H1 (cell line): ENCODE measurements at regions not wholly inside any gene's neighbourhood (a gene's known extent, or its start where the extent isn't known, plus 50 kb on each side); places are given as distances from the start of the nearest gene placed in this dataset.

ENCODE experiments used
- CTCF ChIA-PET: fragments of 300-600 bp; sonication (Branson Sonifier 250); formaldehyde crosslinking; loops from one replicate; lab custom pipeline; 2021; ENCODE audit not compliant: partially characterized antibody; lab: Charles Lee
- POLR2A ChIA-PET: fragments of 300-600 bp; sonication (Branson Sonifier 250); formaldehyde crosslinking; loops from one replicate; lab custom pipeline; 2021; ENCODE audit warnings: inconsistent platforms; ENCODE audit not compliant: partially characterized antibody; lab: Charles Lee
- DNase-seq, 2 experiments: peaks; one replicate each; pipeline versions ENCODE4 v3.0.0 to v3.0.0-alpha.2; 2010 to 2022; ENCODE audit warnings: low spot score in 2 of 2, low read depth in 1 of 2, mixed read lengths in 1 of 2
- FAIRE-seq: peaks from 2 replicates; lab custom pipeline; 2011; peaks lifted over from hg19 to GRCh38; lab: Jason Lieb, UNC
- H2AFZ ChIP-seq: 2 replicates; pipeline ENCODE4 v1.8.1; 2012; ENCODE audit warnings: low read length, inconsistent platforms
- H2AK5ac ChIP-seq: 2 replicates; pipeline ENCODE4 v1.6.1; 2013; ENCODE audit warnings: low read depth, low read length
- H2BK120ac ChIP-seq: replicated peaks from 2 replicates; pipeline ENCODE3; 2013; ENCODE audit warnings: low read depth, low read length, inconsistent platforms
- H2BK12ac ChIP-seq: 2 replicates; pipeline ENCODE4 v1.6.1; 2013; ENCODE audit warnings: low read depth, low read length
- H2BK15ac ChIP-seq: 2 replicates; pipeline ENCODE4 v1.6.1; 2013; ENCODE audit warnings: low read length
- H2BK20ac ChIP-seq: 2 replicates; pipeline ENCODE4 v1.6.1; 2013; ENCODE audit warnings: low read length
- H2BK5ac ChIP-seq: 2 replicates; pipeline ENCODE4 v1.6.1; 2013; ENCODE audit warnings: low read depth, low read length
- H3K14ac ChIP-seq: 2 replicates; pipeline ENCODE4 v1.6.1; 2013; ENCODE audit warnings: inconsistent platforms; ENCODE audit not compliant: insufficient read length
- H3K18ac ChIP-seq: 2 replicates; pipeline ENCODE4 v1.6.1; 2013; ENCODE audit warnings: low read length; ENCODE audit errors: extremely low read depth
- H3K23ac ChIP-seq: 2 replicates; pipeline ENCODE4 v1.6.1; 2013; ENCODE audit warnings: inconsistent platforms; ENCODE audit not compliant: insufficient read length
- H3K23me2 ChIP-seq: 2 replicates; pipeline ENCODE4 v1.6.1; 2013; ENCODE audit warnings: low read depth, low read length
- H3K27ac ChIP-seq: 2 replicates; pipeline ENCODE4 v1.6.1; 2011; ENCODE audit warnings: low read depth, low read length, inconsistent platforms
- H3K27me3 ChIP-seq, 4 experiments: replicated peaks in 1 of 4; 1 replicate in 1 of 4; 2 replicates in 3 of 4; pipeline versions ENCODE4 v1.6.1 to v1.8.1; 2011 to 2013; ENCODE audit warnings: low read length in 3 of 4, mild to moderate bottlenecking in 3 of 4, inconsistent platforms in 2 of 4, mixed read lengths in 2 of 4, moderate library complexity in 1 of 4; ENCODE audit not compliant: control insufficient read depth in 3 of 4, insufficient read depth in 3 of 4; ENCODE audit errors: extremely low read depth in 1 of 4
- H3K36me3 ChIP-seq, 4 experiments: 2 replicates each; pipeline versions ENCODE4 v1.6.1 to v1.8.1; 2011 to 2013; ENCODE audit warnings: mild to moderate bottlenecking in 4 of 4, low read length in 3 of 4, moderate library complexity in 2 of 4, control low read depth in 1 of 4, inconsistent platforms in 1 of 4; ENCODE audit not compliant: insufficient read depth in 4 of 4, control insufficient read depth in 2 of 4
- H3K4ac ChIP-seq: replicated peaks from 2 replicates; pipeline ENCODE3; 2013; ENCODE audit warnings: low read length, low read depth, mixed read lengths, inconsistent platforms; ENCODE audit not compliant: insufficient read length
- H3K4me1 ChIP-seq, 4 experiments: replicated peaks in 1 of 4; 1 replicate in 1 of 4; 2 replicates in 3 of 4; pipeline versions ENCODE4 v1.6.1 to v1.8.1; 2011 to 2013; ENCODE audit warnings: low read length in 3 of 4, inconsistent platforms in 2 of 4, mixed read lengths in 1 of 4; ENCODE audit not compliant: insufficient read depth in 4 of 4, control insufficient read depth in 3 of 4
- H3K4me2 ChIP-seq, 2 experiments: 2 replicates each; pipeline versions ENCODE4 v1.6.1 to v1.8.1; 2011 to 2013; ENCODE audit warnings: low read depth in 2 of 2, low read length in 2 of 2, control low read depth in 1 of 2, inconsistent platforms in 1 of 2, mild to moderate bottlenecking in 1 of 2; ENCODE audit not compliant: insufficient read depth in 1 of 2
- H3K4me3 ChIP-seq, 4 experiments: fragments of 200-600, 300-600 bp in 1 of 4; sonication (generic), shearing (Covaris generic), sonication (Bioruptor Twin) in 1 of 4; 2 replicates each; pipeline versions ENCODE4 v1.5.1 to v1.8.1; 2011 to 2016; ENCODE audit warnings: low read length in 4 of 4, low read depth in 3 of 4, control low read depth in 2 of 4, inconsistent platforms in 2 of 4, mild to moderate bottlenecking in 2 of 4, mixed read lengths in 1 of 4, moderate library complexity in 1 of 4; ENCODE audit not compliant: insufficient read depth in 2 of 4; ENCODE audit errors: extremely low read depth in 1 of 4
- H3K56ac ChIP-seq: replicated peaks from 2 replicates; pipeline ENCODE3; 2013; ENCODE audit warnings: low read depth, mild to moderate bottlenecking, mixed read lengths, low read length, inconsistent platforms; ENCODE audit not compliant: insufficient read length
- H3K79me1 ChIP-seq: 2 replicates; pipeline ENCODE4 v1.6.1; 2013; ENCODE audit warnings: low read depth, low read length, control low read depth
- H3K79me2 ChIP-seq, 2 experiments: 2 replicates each; pipeline versions ENCODE4 v1.6.1 to v1.8.1; 2012 to 2013; ENCODE audit warnings: low read length in 2 of 2, mild to moderate bottlenecking in 2 of 2, inconsistent platforms in 1 of 2; ENCODE audit not compliant: insufficient read depth in 2 of 2, control insufficient read depth in 1 of 2
- H3K9ac ChIP-seq, 4 experiments: replicated peaks in 1 of 4; 1 replicate in 1 of 4; 2 replicates in 3 of 4; pipeline versions ENCODE4 v1.6.1 to v1.8.1; 2011 to 2013; ENCODE audit warnings: low read depth in 3 of 4, low read length in 3 of 4, control low read depth in 2 of 4, mild to moderate bottlenecking in 2 of 4, moderate library complexity in 2 of 4, inconsistent platforms in 1 of 4; ENCODE audit errors: extremely low read depth in 1 of 4
- H3K9me3 ChIP-seq, 2 experiments: 2 replicates each; pipeline versions ENCODE4 v1.6.1 to v1.8.1; 2012 to 2013; ENCODE audit warnings: mild to moderate bottlenecking in 2 of 2, moderate library complexity in 2 of 2, control low read depth in 1 of 2, inconsistent platforms in 1 of 2, low read depth in 1 of 2, low read length in 1 of 2, mixed read lengths in 1 of 2; ENCODE audit not compliant: insufficient read depth in 2 of 2
- H4K20me1 ChIP-seq, 2 experiments: replicated peaks in 1 of 2; 2 replicates each; pipeline versions ENCODE3 to v1.8.1; 2011 to 2013; ENCODE audit warnings: inconsistent platforms in 2 of 2, low read length in 2 of 2, mild to moderate bottlenecking in 1 of 2; ENCODE audit not compliant: insufficient read depth in 2 of 2, control insufficient read depth in 1 of 2
- H4K5ac ChIP-seq: 2 replicates; pipeline ENCODE4 v1.6.1; 2013; ENCODE audit warnings: low read length, low read depth, mixed read lengths, inconsistent platforms; ENCODE audit not compliant: insufficient read length
- H4K8ac ChIP-seq: 2 replicates; pipeline ENCODE4 v1.8.0; 2013; ENCODE audit warnings: mild to moderate bottlenecking, moderate library complexity, low read length, inconsistent platforms; ENCODE audit not compliant: insufficient read depth; ENCODE audit errors: extremely low read depth
- H4K91ac ChIP-seq: replicated peaks from 2 replicates; pipeline ENCODE3; 2013; ENCODE audit warnings: low read length, mixed read lengths, inconsistent platforms; ENCODE audit not compliant: insufficient read length
- BCL11A ChIP-seq, 2 experiments: IDR thresholded peaks; one replicate each; pipeline ENCODE4 v1.6.1; 2011; ENCODE audit warnings: low read depth in 2 of 2, low read length in 2 of 2, mild to moderate bottlenecking in 2 of 2
- TF ChIP-seq, protein P1 (sequence below): IDR thresholded peaks from 2 replicates; pipeline ENCODE4 v1.6.1; 2012; ENCODE audit warnings: inconsistent platforms

DNA sequence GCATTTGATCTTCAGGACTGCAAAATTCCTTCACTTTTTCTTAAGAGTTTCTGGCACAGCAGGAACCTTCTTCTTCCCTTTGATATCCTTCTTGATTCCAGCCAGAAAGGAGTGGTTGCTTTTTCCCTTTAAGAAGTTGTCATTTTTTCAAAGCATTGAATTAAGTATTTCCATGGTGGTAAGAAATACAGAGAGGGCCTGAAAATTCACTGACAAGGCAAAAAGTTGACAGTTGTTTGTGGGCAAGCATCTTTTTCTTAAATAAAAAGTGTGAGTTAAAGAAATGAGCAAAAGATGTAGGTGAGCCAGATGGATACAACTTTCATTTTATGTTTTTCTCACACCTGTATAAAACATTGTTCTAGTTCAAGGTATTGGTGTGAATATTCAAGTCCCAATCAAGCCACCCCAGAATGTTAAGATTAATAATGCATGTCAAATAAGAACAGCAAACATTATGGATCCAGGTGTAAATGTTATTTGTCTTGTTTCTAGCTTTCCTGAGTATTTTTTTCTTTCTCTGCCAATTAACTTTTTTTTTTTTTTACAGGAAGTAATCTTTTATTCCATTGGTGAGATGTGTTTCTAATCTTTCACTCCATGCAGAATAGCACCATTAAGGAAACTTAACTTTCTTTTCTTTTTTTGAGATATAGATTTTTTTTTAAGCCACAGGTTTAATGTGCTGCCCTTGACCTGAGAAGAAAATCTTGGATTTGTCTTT is 334.3 kb upstream of the SEMA3A start:
- no peak overlapping the region for H2BK15ac ChIP-seq
- no peak overlapping the region for H2BK12ac ChIP-seq
- H3K4me2 ChIP-seq, result no peak overlapping the region
- no peak overlapping the region for H3K14ac ChIP-seq
- H3K9me3 ChIP-seq, result no peaks in the 10 kb centered on the region
- no peak overlapping the region for H3K27ac ChIP-seq
- no peak overlapping the region for H2BK20ac ChIP-seq
- H3K79me2 ChIP-seq, result no peaks in the 10 kb centered on the region
- no peak overlapping the region for H2AK5ac ChIP-seq
- ChIA-PET POLR2A (no interaction called here), CTCF (interaction anchor here (0.6 to 1.9 kb wide), 2 partner anchors 10 to 500 kb away, joined by 3 to 6 read pairs; no protein-coding TSS in a partner anchor)
- H3K4ac ChIP-seq, result no peak overlapping the region
- H2BK5ac ChIP-seq, result no peak overlapping the region
- no peaks in the 10 kb centered on the region for H3K36me3 ChIP-seq
- no peak overlapping the region for H3K9ac ChIP-seq
- H3K4me1 ChIP-seq, result peaks cover 0 to 2% (median 0%) of the 10 kb centered on the region in 4 experiments; a peak in 1 of 7 replicates
- no peak overlapping the region for H4K8ac ChIP-seq
- H3K27me3 ChIP-seq, result no peaks in the 10 kb centered on the region
- TF ChIP-seq BCL11A (IDR thresholded peaks at IDR 0.05; ENCODE audit: low read depth in 2 of 2, low read length in 2 of 2), result no peak
- TF ChIP-seq, protein P1, sequence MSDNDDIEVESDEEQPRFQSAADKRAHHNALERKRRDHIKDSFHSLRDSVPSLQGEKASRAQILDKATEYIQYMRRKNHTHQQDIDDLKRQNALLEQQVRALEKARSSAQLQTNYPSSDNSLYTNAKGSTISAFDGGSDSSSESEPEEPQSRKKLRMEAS, result no peak
- DNase-seq (no peak), FAIRE-seq (no peak)
- H3K18ac ChIP-seq, result no peak overlapping the region
- H3K4me3 ChIP-seq, result no peak overlapping the region
- H4K91ac ChIP-seq, result no peak overlapping the region
- no peak overlapping the region for H3K23ac ChIP-seq
- H2AFZ ChIP-seq, result no peak overlapping the region
- no peak overlapping the region for H4K5ac ChIP-seq
- no peaks in the 10 kb centered on the region for H3K79me1 ChIP-seq
- H2BK120ac ChIP-seq, result no peak overlapping the region
- H3K23me2 ChIP-seq, result no peaks in the 10 kb centered on the region
- H4K20me1 ChIP-seq, result no peaks in the 10 kb centered on the region
- no peak overlapping the region for H3K56ac ChIP-seq
